Kidney epithelial cell (primary cell): ENCODE measurements at regions not wholly inside any gene's neighbourhood (a gene's known extent, or its start where the extent isn't known, plus 50 kb on each side); places are given as distances from the start of the nearest gene placed in this dataset.

Experiments
- DNase-seq: peaks from one replicate; pipeline ENCODE4 v3.0.0-alpha.2; 2010; ENCODE audit warnings: low read depth
- H3K27me3 ChIP-seq: 2 replicates; pipeline ENCODE4 v1.6.0; 2011; ENCODE audit warnings: low read length; ENCODE audit not compliant: control insufficient read depth, insufficient read depth
- H3K36me3 ChIP-seq: 2 replicates; pipeline ENCODE4 v1.5.1; 2011; ENCODE audit warnings: low read length; ENCODE audit not compliant: control insufficient read depth, insufficient read depth
- H3K4me3 ChIP-seq: 2 replicates; pipeline ENCODE4 v1.5.1; 2011; ENCODE audit warnings: low read depth, mild to moderate bottlenecking, control low read depth, low read length
- TF ChIP-seq, protein P1 (sequence below): IDR thresholded peaks from 2 replicates; pipeline ENCODE4 v1.5.1; 2011; ENCODE audit warnings: mild to moderate bottlenecking, moderate library complexity, low read length, control low read depth, inconsistent platforms; ENCODE audit not compliant: insufficient read depth, poor library complexity, severe bottlenecking

DNA sequence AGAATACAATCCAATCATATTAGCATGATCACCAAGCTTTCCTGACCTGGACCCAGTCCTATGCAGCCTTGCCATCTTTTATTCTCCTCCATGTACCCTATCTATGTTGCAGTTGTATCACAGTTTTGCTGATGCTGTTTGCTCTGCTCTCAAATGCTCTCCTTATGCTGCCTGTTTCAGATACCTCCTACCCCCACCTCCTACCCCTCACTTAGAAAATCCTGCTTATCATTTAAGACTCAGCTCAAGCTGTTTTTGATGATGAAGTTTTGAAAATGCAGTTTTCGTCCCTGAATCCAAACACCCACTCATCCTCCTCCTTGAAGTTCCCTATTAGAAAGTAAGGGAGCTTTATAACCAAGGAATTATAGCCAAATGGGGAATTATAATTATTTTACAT lies 457.4 kb upstream of the ATP2B1 start:
- TF ChIP-seq, protein P1, sequence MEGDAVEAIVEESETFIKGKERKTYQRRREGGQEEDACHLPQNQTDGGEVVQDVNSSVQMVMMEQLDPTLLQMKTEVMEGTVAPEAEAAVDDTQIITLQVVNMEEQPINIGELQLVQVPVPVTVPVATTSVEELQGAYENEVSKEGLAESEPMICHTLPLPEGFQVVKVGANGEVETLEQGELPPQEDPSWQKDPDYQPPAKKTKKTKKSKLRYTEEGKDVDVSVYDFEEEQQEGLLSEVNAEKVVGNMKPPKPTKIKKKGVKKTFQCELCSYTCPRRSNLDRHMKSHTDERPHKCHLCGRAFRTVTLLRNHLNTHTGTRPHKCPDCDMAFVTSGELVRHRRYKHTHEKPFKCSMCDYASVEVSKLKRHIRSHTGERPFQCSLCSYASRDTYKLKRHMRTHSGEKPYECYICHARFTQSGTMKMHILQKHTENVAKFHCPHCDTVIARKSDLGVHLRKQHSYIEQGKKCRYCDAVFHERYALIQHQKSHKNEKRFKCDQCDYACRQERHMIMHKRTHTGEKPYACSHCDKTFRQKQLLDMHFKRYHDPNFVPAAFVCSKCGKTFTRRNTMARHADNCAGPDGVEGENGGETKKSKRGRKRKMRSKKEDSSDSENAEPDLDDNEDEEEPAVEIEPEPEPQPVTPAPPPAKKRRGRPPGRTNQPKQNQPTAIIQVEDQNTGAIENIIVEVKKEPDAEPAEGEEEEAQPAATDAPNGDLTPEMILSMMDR = no peak

GRCh38 chr12:90163975-90164374 lies 455.3 kb upstream of the ATP2B1 start:
- H3K36me3 ChIP-seq = no peaks in the 10 kb centered on the region
- no peaks in the 10 kb centered on the region for H3K27me3 ChIP-seq
- no peak for DNase-seq
- H3K4me3 ChIP-seq = no peak overlapping the region
- TF ChIP-seq, protein P1 = no peak

More for the DNA sequence above, 457.4 kb upstream of the ATP2B1 start:
- Histone ChIP-seq H3K36me3 (no peaks in the 10 kb centered on the region), H3K4me3 (no peak overlapping the region), H3K27me3 (no peaks in the 10 kb centered on the region)
- DNase-seq = no peak

- no peak overlapping the region for H3K4me3 ChIP-seq
- no peaks in the 10 kb centered on the region for H3K36me3 ChIP-seq
- TF ChIP-seq, protein P1 = no peak
- H3K27me3 ChIP-seq = no peaks in the 10 kb centered on the region
- DNase-seq = no peak
Observed at GRCh38 chr12:90153827-90154226, 445.2 kb upstream of the ATP2B1 start.

GRCh38 chr12:90152897-90153624 lies 444.4 kb upstream of the ATP2B1 start:
- TF ChIP-seq, protein P1 = no peak
- DNase-seq = no peak

DNA sequence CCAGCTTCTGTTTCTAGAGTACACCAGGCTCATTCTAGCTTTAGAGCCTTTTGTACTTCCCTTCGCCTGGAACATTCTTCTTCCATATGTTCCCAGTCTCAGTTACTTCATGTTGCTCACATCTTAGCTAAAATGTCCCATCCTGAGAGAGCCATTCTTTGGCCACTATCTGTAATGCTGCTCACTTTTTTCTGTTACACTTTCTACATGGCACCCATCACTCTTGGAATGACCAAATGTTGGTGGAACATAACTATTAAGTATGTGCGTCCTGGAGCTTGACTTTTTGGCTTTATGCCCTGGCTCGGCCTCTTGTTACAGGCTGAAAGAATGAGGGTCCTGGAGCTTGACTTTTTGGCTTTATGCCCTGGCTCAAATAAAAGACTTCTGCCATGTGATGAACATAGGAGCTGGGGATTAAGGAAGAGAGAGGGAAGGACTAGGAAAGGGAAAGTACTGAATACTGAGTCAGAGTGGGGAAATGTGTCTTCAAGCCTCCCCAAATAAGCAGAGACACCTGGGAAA lies 442.9 kb upstream of the ATP2B1 start:
- Histone ChIP-seq H3K4me3 (no peak overlapping the region), H3K36me3 (no peaks in the 10 kb centered on the region), H3K27me3 (no peaks in the 10 kb centered on the region)
- TF ChIP-seq, protein P1 = no peak
- DNase-seq = no peak

More at GRCh38 chr12:90152897-90153624, 444.4 kb upstream of the ATP2B1 start:
- Histone ChIP-seq H3K27me3 (no peaks in the 10 kb centered on the region), H3K4me3 (no peak overlapping the region), H3K36me3 (no peaks in the 10 kb centered on the region)

- DNase-seq = no peak
- TF ChIP-seq, protein P1 = no peak
- H3K36me3 ChIP-seq = no peaks in the 10 kb centered on the region
- H3K4me3 ChIP-seq = no peak overlapping the region
- no peaks in the 10 kb centered on the region for H3K27me3 ChIP-seq
Observed at GRCh38 chr12:90149453-90149852, 440.8 kb upstream of the ATP2B1 start.
